Gastrocnemius medialis (tissue), 4 donors: ENCODE measurements at regions not wholly inside any gene's neighbourhood (a gene's known extent, or its start where the extent isn't known, plus 50 kb on each side); places are given as distances from the start of the nearest gene placed in this dataset.

Source experiments
- ATAC-seq, 2 donors: fragments of 150-250 bp; one replicate each; pipeline ENCODE4 v1.9.1; 2016
- DNase-seq, 2 donors: peaks; one replicate each; pipeline ENCODE4 v3.0.0-alpha.2; 2019
- H3K27ac ChIP-seq, 4 donors: fragments of 200-600 bp; sonication (generic); 1 replicate in 1 of 4; 2 replicates in 3 of 4; pipeline ENCODE4 v1.5.1; 2016 to 2018; ENCODE audit warnings: mild to moderate bottlenecking in 2 of 4, moderate library complexity in 1 of 4
- H3K27me3 ChIP-seq, 3 donors: fragments of 200-600 bp; sonication (generic) in 2 of 3; 1 replicate in 1 of 3; 2 replicates in 2 of 3; pipeline versions ENCODE4 v1.5.1 to v1.6.0; 2016 to 2019; ENCODE audit warnings: mild to moderate bottlenecking in 1 of 3, moderate library complexity in 1 of 3
- H3K36me3 ChIP-seq, 2 donors: fragments of 200-600 bp; sonication (generic) in 1 of 2; one replicate each; pipeline ENCODE4 v1.5.1; 2017 to 2018
- H3K4me1 ChIP-seq, 2 donors: fragments of 200-600 bp; sonication (generic) in 1 of 2; one replicate each; pipeline ENCODE4 v1.5.1; 2016 to 2017; ENCODE audit warnings: mild to moderate bottlenecking in 2 of 2
- H3K4me3 ChIP-seq, 4 donors: fragments of 200-600 bp; sonication (generic) in 3 of 4; 1 replicate in 1 of 4; 2 replicates in 3 of 4; pipeline ENCODE4 v1.5.1; 2016 to 2019; ENCODE audit warnings: mild to moderate bottlenecking in 2 of 4
- H3K9me3 ChIP-seq, 3 donors: fragments of 200-600 bp; sonication (generic) in 2 of 3; 1 replicate in 1 of 3; 2 replicates in 2 of 3; pipeline ENCODE4 v1.5.1; 2016 to 2019
- POLR2A ChIP-seq, 2 donors: fragments of 450-650 bp; IDR thresholded peaks; one replicate each; pipeline ENCODE4 v1.6.1; 2017; ENCODE audit warnings: antibody characterized with exemption in 2 of 2, mild to moderate bottlenecking in 2 of 2, moderate library complexity in 2 of 2
- in situ Hi-C, 4 donors: fragments of 200-750 bp; cut with MboI; loops; one replicate each; pipeline versions ENCODE4 v1.15.0 to v1.8.0; 2017; ENCODE audit warnings: low sequenced_read_pairs in 4 of 4
- intact Hi-C: fragments of 100-400 bp; cut with DNase I; formaldehyde crosslinking; loops from one replicate; pipeline ENCODE4 v1.15.1; 2023; ENCODE audit warnings: low total_unique reads
- TF ChIP-seq, protein P1 (sequence below), 5 experiments: fragments of 450-650 bp in 3 of 5; fragments of 200-600 bp in 2 of 5; sonication (generic) in 2 of 5; IDR thresholded peaks in 4 of 5; conservative IDR thresholded peaks in 1 of 5; 1 replicate in 4 of 5; 2 replicates in 1 of 5; pipeline ENCODE4 v1.5.1; 2016 to 2019; ENCODE audit warnings: antibody characterized with exemption in 5 of 5, mild to moderate bottlenecking in 3 of 5, moderate library complexity in 3 of 5

DNA sequence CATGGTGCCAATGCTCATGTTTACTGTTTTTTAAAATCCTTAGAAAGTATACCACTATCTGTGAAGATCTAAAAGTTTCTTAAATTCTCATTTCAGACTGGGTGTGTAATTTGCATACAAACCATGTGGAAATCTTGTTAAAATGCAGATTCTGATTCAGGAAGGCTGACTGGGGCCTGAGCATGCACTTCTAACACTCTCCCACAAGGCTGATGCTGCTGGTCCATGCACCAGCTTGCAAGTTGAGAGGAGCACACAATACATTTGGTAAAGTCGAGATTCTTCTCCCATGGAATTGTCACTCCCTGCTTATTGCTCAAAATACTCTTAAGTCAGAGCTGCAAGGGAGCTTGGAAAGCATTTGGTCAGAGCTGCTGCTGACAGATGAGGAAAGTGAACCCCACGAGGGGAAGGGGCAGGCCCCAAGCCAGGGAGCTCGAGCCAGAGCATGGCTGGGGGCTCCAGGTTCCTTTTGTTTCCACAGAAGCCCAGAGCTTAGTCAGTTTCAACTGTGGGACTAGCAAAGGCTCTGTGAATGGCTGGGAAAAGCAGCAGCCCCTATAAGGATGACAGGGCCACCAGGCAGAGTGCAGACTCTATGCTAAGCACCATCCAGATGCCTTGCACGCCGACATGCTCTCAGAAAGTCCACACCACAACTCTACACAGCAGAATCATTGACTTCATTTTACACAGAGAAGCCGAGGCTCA, 93.5 kb upstream of the HAND1 start:
- no peak for TF ChIP-seq POLR2A (IDR thresholded peaks at IDR 0.05)
- TF ChIP-seq, protein P1, sequence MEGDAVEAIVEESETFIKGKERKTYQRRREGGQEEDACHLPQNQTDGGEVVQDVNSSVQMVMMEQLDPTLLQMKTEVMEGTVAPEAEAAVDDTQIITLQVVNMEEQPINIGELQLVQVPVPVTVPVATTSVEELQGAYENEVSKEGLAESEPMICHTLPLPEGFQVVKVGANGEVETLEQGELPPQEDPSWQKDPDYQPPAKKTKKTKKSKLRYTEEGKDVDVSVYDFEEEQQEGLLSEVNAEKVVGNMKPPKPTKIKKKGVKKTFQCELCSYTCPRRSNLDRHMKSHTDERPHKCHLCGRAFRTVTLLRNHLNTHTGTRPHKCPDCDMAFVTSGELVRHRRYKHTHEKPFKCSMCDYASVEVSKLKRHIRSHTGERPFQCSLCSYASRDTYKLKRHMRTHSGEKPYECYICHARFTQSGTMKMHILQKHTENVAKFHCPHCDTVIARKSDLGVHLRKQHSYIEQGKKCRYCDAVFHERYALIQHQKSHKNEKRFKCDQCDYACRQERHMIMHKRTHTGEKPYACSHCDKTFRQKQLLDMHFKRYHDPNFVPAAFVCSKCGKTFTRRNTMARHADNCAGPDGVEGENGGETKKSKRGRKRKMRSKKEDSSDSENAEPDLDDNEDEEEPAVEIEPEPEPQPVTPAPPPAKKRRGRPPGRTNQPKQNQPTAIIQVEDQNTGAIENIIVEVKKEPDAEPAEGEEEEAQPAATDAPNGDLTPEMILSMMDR (IDR thresholded peaks at IDR 0.05 in 4 of 5, conservative IDR thresholded peaks at IDR 0.05 in 1 of 5): no peak
- Histone ChIP-seq H3K27me3 (peaks cover 0 to 8% (median 7%) of the 10 kb centered on the region in 3 donors), H3K9me3 (no peaks in the 10 kb centered on the region), H3K27ac (no peak overlapping the region), H3K36me3 (no peaks in the 10 kb centered on the region), H3K4me3 (no peak overlapping the region), H3K4me1 (no peaks in the 10 kb centered on the region)
- intact Hi-C loops (no loop called here), in situ Hi-C loops (no loop called here)
- ATAC-seq (no peak), DNase-seq (no peak)

DNA sequence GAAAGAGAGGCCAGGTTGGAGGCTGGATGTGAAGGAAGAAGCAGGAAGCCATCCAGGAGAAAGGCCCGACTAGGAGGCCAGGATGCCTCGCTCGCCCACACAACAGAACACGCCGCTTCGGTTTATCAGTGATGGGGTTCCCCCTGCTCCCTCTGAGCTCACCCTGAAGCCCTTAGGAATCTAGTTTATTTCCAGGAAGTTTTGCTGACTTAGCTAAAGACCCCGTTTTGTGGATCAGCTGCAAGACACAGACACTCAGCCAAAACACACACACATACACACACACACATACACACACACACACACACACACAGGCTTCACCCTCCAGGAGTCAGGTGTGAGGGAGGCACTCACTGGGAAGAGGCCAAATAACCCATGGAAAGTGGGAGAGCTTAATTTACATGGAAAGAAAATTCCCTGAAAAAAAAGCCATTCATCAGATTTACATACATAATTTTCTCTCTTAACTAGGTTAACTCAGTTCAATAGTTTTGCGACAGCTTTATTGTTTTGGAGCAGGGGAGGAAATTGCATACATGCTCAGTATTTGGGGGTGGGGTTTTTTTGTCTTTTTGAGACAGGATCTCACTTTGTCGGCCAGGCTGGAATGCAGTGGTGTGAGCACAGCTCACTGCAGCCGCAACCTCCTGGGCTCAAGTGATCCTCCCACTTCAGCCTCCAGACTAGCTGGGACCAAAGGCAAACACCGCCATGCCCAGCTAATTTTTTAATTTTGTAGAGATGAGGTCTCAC, 92.7 kb upstream of the HAND1 start:
- no peak for ATAC-seq
- in situ Hi-C loops: no loop called here
- TF ChIP-seq, protein P1 (IDR thresholded peaks at IDR 0.05 in 4 of 5, conservative IDR thresholded peaks at IDR 0.05 in 1 of 5): no peak
- TF ChIP-seq POLR2A (IDR thresholded peaks at IDR 0.05): no peak
- no peak overlapping the region for H3K4me3 ChIP-seq
- intact Hi-C loops: no loop called here
- no peak overlapping the region for H3K27ac ChIP-seq
- no peaks in the 10 kb centered on the region for H3K36me3 ChIP-seq
- H3K27me3 ChIP-seq: peaks cover 0 to 6% (median 4%) of the 10 kb centered on the region in 3 donors
- no peaks in the 10 kb centered on the region for H3K4me1 ChIP-seq
- no peak for DNase-seq
- no peaks in the 10 kb centered on the region for H3K9me3 ChIP-seq

DNA sequence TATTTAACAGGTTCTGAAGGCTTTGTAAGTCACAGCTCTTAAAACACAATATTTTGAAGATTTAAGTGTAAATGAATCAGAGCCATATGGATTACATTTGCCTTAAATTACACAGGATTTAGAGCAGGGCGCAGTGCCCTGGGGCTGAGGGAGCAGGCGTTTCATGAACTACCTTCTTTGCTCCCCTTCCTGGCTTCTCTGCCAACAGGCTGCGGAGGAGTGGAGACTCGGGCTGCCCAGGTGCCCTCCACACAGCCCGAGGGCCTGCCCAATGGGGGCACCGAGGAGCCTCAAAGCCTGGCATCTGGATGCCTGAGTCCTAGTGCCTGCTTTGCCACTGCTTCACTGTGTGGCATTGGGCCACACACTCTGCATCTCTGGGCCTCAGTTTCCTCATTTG, 90.6 kb upstream of the HAND1 start:
- H3K4me1 ChIP-seq: no peaks in the 10 kb centered on the region
- in situ Hi-C loops (no loop called here), intact Hi-C loops (no loop called here)
- H3K27ac ChIP-seq: no peak overlapping the region
- H3K36me3 ChIP-seq: no peaks in the 10 kb centered on the region
- H3K27me3 ChIP-seq: no peaks in the 10 kb centered on the region
- no peaks in the 10 kb centered on the region for H3K9me3 ChIP-seq
- TF ChIP-seq POLR2A (IDR thresholded peaks at IDR 0.05): no peak
- TF ChIP-seq, protein P1 (IDR thresholded peaks at IDR 0.05 in 4 of 5, conservative IDR thresholded peaks at IDR 0.05 in 1 of 5): no peak
- no peak overlapping the region for H3K4me3 ChIP-seq
- no peak for DNase-seq
- no peak for ATAC-seq

DNA sequence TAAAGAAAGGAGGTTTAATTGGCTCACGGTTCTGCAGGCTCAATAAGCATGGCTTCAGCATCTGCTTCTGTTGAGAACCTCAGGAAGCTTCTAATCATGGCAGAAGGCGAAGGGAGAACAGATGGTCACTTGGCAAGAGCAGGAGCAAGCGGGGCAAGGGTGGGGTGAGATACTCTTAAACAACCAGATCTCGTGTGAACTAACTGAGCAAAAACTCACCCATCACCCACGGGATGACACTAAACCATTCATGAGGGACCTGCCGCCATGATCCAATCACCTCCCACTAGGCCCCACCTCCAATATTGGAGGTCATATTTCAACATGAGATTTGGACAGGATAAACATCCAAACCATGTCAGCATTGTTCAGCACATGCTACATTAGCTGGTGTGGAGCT, 89.1 kb upstream of the HAND1 start:
- in situ Hi-C loops: no loop called here
- H3K4me1 ChIP-seq: no peaks in the 10 kb centered on the region
- intact Hi-C loops: no loop called here
- no peak overlapping the region for H3K4me3 ChIP-seq
- no peaks in the 10 kb centered on the region for H3K9me3 ChIP-seq
- ATAC-seq (no peak), DNase-seq (no peak)
- H3K36me3 ChIP-seq: no peaks in the 10 kb centered on the region
- H3K27me3 ChIP-seq: no peaks in the 10 kb centered on the region
- TF ChIP-seq POLR2A (IDR thresholded peaks at IDR 0.05): no peak
- TF ChIP-seq, protein P1 (IDR thresholded peaks at IDR 0.05 in 4 of 5, conservative IDR thresholded peaks at IDR 0.05 in 1 of 5): no peak
- H3K27ac ChIP-seq: no peak overlapping the region
